ENCODE measurements at regions not wholly inside any gene's neighbourhood (a gene's known extent, or its start where the extent isn't known, plus 50 kb on each side); places are given as distances from the start of the nearest gene placed in this dataset.

DNA sequence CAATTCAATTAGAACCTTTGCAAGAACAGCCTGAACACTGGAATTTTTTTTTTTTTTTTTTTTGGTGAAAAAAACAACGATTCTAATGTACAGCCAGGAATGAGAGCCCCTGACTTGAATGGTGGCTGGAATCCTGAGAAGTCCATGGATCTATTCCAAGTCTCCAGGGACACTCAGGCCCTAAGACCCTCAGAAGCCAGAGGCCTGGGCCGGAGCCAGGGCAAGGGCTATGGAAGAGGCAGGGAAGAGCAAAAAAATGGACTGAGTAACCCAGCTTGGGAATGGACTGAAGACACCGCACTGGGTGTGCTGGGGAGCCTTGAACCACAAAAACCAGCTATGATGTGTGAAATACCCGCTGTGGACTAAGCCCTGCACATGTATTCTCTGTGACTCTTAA, 60.3 kb upstream of the LHX1 start:
- TF ChIP-seq, protein P1, sequence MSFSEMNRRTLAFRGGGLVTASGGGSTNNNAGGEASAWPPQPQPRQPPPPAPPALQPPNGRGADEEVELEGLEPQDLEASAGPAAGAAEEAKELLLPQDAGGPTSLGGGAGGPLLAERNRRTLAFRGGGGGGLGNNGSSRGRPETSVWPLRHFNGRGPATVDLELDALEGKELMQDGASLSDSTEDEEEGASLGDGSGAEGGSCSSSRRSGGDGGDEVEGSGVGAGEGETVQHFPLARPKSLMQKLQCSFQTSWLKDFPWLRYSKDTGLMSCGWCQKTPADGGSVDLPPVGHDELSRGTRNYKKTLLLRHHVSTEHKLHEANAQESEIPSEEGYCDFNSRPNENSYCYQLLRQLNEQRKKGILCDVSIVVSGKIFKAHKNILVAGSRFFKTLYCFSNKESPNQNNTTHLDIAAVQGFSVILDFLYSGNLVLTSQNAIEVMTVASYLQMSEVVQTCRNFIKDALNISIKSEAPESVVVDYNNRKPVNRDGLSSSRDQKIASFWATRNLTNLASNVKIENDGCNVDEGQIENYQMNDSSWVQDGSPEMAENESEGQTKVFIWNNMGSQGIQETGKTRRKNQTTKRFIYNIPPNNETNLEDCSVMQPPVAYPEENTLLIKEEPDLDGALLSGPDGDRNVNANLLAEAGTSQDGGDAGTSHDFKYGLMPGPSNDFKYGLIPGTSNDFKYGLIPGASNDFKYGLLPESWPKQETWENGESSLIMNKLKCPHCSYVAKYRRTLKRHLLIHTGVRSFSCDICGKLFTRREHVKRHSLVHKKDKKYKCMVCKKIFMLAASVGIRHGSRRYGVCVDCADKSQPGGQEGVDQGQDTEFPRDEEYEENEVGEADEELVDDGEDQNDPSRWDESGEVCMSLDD (tag by site-specific recombination; IDR thresholded peaks at IDR 0.05), result no peak
- no peak for TF ChIP-seq CTCF (tag by site-specific recombination; IDR thresholded peaks at IDR 0.05)
- no peak for TF ChIP-seq KLF7 (tag by site-specific recombination; IDR thresholded peaks at IDR 0.05; ENCODE audit: borderline replicate concordance)
- no peak for TF ChIP-seq MEIS1 (CRISPR knock-in tag; IDR thresholded peaks at IDR 0.05; ENCODE audit: borderline replicate concordance)
- TF ChIP-seq, protein P2, sequence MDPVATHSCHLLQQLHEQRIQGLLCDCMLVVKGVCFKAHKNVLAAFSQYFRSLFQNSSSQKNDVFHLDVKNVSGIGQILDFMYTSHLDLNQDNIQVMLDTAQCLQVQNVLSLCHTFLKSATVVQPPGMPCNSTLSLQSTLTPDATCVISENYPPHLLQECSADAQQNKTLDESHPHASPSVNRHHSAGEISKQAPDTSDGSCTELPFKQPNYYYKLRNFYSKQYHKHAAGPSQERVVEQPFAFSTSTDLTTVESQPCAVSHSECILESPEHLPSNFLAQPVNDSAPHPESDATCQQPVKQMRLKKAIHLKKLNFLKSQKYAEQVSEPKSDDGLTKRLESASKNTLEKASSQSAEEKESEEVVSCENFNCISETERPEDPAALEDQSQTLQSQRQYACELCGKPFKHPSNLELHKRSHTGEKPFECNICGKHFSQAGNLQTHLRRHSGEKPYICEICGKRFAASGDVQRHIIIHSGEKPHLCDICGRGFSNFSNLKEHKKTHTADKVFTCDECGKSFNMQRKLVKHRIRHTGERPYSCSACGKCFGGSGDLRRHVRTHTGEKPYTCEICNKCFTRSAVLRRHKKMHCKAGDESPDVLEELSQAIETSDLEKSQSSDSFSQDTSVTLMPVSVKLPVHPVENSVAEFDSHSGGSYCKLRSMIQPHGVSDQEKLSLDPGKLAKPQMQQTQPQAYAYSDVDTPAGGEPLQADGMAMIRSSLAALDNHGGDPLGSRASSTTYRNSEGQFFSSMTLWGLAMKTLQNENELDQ (tag by site-specific recombination; IDR thresholded peaks at IDR 0.05; ENCODE audit: low read depth), result no peak
- TF ChIP-seq ZNF530 (tag by site-specific recombination; IDR thresholded peaks at IDR 0.05; ENCODE audit: low read depth), result no peak
- TF ChIP-seq KLF10 (tag by site-specific recombination; IDR thresholded peaks at IDR 0.05), result no peak

Data from HEK293 (cell line).